ENCODE measurements at regions not wholly inside any gene's neighbourhood (a gene's known extent, or its start where the extent isn't known, plus 50 kb on each side); places are given as distances from the start of the nearest gene placed in this dataset.

GRCh38 chr17:63347475-63347874, 98.6 kb downstream of the CYB561 start:
- H3K36me3 ChIP-seq, result no peaks in the 10 kb centered on the region
- intact Hi-C loops (cut with DNase I; ENCODE audit: low total_unique reads), result no loop called here
- no peak overlapping the region for H3K4me3 ChIP-seq
- no peaks in the 10 kb centered on the region for H3K9me3 ChIP-seq
- H3K27ac ChIP-seq, result no peak overlapping the region
- TF ChIP-seq POLR2A (IDR thresholded peaks at IDR 0.05) (no peak), CTCF (IDR thresholded peaks at IDR 0.05) (no peak)
- no peaks in the 10 kb centered on the region for H3K27me3 ChIP-seq
- DNase-seq, result no peak
- no peaks in the 10 kb centered on the region for H3K4me1 ChIP-seq

- H3K4me1 ChIP-seq, result no peaks in the 10 kb centered on the region
- DNase-seq, result no peak
- no peaks in the 10 kb centered on the region for H3K27me3 ChIP-seq
- H3K9me3 ChIP-seq, result no peaks in the 10 kb centered on the region
- intact Hi-C loops (cut with DNase I; ENCODE audit: low total_unique reads), result no loop called here
- H3K4me3 ChIP-seq, result no peak overlapping the region
- TF ChIP-seq POLR2A (IDR thresholded peaks at IDR 0.05) (no peak), CTCF (IDR thresholded peaks at IDR 0.05) (no peak)
- no peaks in the 10 kb centered on the region for H3K36me3 ChIP-seq
- H3K27ac ChIP-seq, result no peak overlapping the region
Measured at GRCh38 chr17:63349478-63350000, 96.6 kb downstream of the CYB561 start.

DNA sequence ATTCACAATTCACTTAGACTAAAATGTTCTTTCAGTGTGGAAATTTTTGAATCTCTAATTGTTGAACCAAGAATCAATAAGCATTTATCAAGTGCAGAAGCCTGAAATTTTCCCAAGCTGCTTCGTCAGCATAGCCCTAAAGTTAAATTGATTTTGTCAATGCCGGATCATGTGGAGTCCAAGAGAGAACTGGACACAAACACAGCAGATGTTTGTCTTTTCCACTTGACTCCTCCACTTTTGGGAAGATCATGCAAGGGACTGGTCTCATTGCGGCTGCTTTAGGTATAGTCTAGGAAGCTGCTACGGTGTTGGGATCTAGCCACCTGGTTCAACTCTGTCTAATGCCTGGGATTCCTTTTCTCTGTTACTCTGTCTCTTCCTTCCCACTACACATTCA, 95.7 kb downstream of the CYB561 start:
- no peaks in the 10 kb centered on the region for H3K9me3 ChIP-seq
- intact Hi-C loops (cut with DNase I; ENCODE audit: low total_unique reads), result no loop called here
- DNase-seq, result no peak
- no peaks in the 10 kb centered on the region for H3K4me1 ChIP-seq
- no peaks in the 10 kb centered on the region for H3K27me3 ChIP-seq
- H3K27ac ChIP-seq, result no peak overlapping the region
- TF ChIP-seq POLR2A (IDR thresholded peaks at IDR 0.05), result no peak
- no peak for TF ChIP-seq CTCF (IDR thresholded peaks at IDR 0.05)
- H3K36me3 ChIP-seq, result no peaks in the 10 kb centered on the region
- no peak overlapping the region for H3K4me3 ChIP-seq

DNA sequence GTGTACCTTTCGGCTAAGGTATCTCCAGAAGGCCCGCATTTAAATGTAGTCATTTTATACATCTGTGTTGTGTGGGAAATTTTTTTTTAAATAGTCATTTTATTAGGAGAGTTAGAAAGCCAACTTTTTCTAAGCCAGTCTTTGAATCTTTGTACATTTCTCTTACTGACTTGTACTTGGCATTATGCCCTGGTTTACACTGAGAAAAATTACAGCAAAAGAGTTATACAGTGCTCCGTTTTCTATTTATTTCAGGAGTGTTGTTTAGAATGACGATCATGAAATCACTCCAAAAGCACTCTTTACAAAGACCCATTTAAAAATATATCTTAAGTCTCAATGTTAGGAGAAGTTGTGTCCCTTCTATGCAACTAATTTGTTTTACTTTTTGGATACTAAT, 91.8 kb downstream of the CYB561 start:
- H3K4me3 ChIP-seq, result no peak overlapping the region
- H3K27me3 ChIP-seq, result no peaks in the 10 kb centered on the region
- H3K9me3 ChIP-seq, result no peaks in the 10 kb centered on the region
- H3K36me3 ChIP-seq, result no peaks in the 10 kb centered on the region
- no peak for DNase-seq
- H3K27ac ChIP-seq, result peak overlapping the region in 1 of 2 donors; percentile 13
- TF ChIP-seq CTCF (IDR thresholded peaks at IDR 0.05) (no peak), POLR2A (IDR thresholded peaks at IDR 0.05) (no peak)
- intact Hi-C loops (cut with DNase I; ENCODE audit: low total_unique reads), result no loop called here
- no peaks in the 10 kb centered on the region for H3K4me1 ChIP-seq

DNA sequence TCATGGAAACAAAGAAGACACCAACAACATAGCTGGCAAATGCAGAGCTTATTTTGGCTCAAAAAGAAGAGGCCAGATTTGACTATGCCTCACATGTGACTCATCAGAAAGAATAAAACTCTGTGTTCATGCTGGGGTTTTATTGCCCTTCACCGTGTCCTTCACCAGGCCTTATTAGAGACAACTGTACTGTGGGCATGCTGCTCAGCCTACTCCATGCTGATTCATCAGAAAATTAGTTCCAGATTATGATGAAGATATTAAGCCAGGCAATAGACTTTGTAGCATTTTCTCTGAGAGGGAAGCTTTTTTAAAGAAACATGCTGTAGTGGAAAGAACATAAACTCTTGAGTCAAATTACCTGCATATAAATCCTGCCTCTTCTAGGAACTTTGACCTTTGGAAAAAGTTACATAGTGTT, 89.8 kb downstream of the CYB561 start:
- Histone ChIP-seq H3K9me3 (no peaks in the 10 kb centered on the region), H3K27ac (peak overlapping the region; percentile 38 to 48), H3K27me3 (no peaks in the 10 kb centered on the region), H3K4me1 (no peaks in the 10 kb centered on the region), H3K36me3 (no peaks in the 10 kb centered on the region), H3K4me3 (no peak overlapping the region)
- TF ChIP-seq CTCF (IDR thresholded peaks at IDR 0.05) (no peak), POLR2A (IDR thresholded peaks at IDR 0.05) (no peak)
- intact Hi-C loops (cut with DNase I; ENCODE audit: low total_unique reads), result no loop called here
- DNase-seq, result peak in 1 of 2 donors; percentile 17

All from uterus (tissue), 3 donors.